Muscle of leg (tissue), 3 donors: ENCODE measurements at regions not wholly inside any gene's neighbourhood (a gene's known extent, or its start where the extent isn't known, plus 50 kb on each side); places are given as distances from the start of the nearest gene placed in this dataset.

Experiments
- DNase-seq: peaks from one replicate; pipeline ENCODE4 v3.0.0; 2013
- H3K27ac ChIP-seq: one replicate; pipeline ENCODE4 v1.5.1; 2013; ENCODE audit warnings: mild to moderate bottlenecking, low read length, control low read depth
- H3K27me3 ChIP-seq: one replicate; pipeline ENCODE4 v1.6.1; 2013; ENCODE audit warnings: low read length; ENCODE audit not compliant: control insufficient read depth, insufficient read depth
- H3K36me3 ChIP-seq: one replicate; pipeline ENCODE4 v1.6.1; 2013; ENCODE audit warnings: low read length; ENCODE audit not compliant: control insufficient read depth, insufficient read depth
- H3K4me1 ChIP-seq: one replicate; pipeline ENCODE4 v1.6.1; 2013; ENCODE audit warnings: low read length; ENCODE audit not compliant: control insufficient read depth, insufficient read depth
- H3K4me3 ChIP-seq: one replicate; pipeline ENCODE4 v1.5.1; 2013; ENCODE audit warnings: low read length, control low read depth
- H3K9me3 ChIP-seq: replicated peaks from 2 replicates; pipeline ENCODE4 v1.6.1; 2013; ENCODE audit warnings: low read depth, low read length; ENCODE audit not compliant: control insufficient read depth
- WGBS: methylation state at CpG from one replicate; pipeline ENCODE4 v1.1.5; 2013; ENCODE audit warnings: missing lambda C conversion rate; ENCODE audit not compliant: insufficient coverage; 5-methylcytosine and 5-hydroxymethylcytosine counted together

- no peak overlapping the region for H3K27ac ChIP-seq
- H3K36me3 ChIP-seq: no peaks in the 10 kb centered on the region
- WGBS: 83% methylated on average over 1 of the region's 1 CpG
- H3K4me1 ChIP-seq: no peaks in the 10 kb centered on the region
- no peaks in the 10 kb centered on the region for H3K27me3 ChIP-seq
- H3K4me3 ChIP-seq: no peak overlapping the region
- H3K9me3 ChIP-seq: peaks cover 2% of the 10 kb centered on the region
- no peak for DNase-seq
Measured at GRCh38 chr4:22003878-22004277, 55.3 kb upstream of the KCNIP4 start.
